ENCODE measurements at regions not wholly inside any gene's neighbourhood (a gene's known extent, or its start where the extent isn't known, plus 50 kb on each side); places are given as distances from the start of the nearest gene placed in this dataset.

- TF ChIP-seq, protein P1, sequence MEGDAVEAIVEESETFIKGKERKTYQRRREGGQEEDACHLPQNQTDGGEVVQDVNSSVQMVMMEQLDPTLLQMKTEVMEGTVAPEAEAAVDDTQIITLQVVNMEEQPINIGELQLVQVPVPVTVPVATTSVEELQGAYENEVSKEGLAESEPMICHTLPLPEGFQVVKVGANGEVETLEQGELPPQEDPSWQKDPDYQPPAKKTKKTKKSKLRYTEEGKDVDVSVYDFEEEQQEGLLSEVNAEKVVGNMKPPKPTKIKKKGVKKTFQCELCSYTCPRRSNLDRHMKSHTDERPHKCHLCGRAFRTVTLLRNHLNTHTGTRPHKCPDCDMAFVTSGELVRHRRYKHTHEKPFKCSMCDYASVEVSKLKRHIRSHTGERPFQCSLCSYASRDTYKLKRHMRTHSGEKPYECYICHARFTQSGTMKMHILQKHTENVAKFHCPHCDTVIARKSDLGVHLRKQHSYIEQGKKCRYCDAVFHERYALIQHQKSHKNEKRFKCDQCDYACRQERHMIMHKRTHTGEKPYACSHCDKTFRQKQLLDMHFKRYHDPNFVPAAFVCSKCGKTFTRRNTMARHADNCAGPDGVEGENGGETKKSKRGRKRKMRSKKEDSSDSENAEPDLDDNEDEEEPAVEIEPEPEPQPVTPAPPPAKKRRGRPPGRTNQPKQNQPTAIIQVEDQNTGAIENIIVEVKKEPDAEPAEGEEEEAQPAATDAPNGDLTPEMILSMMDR (IDR thresholded peaks at IDR 0.05; ENCODE audit: low read depth, low read length, missing input control): no peak
- TF ChIP-seq YY1 (IDR thresholded peaks at IDR 0.05) (no peak), HNF4G (IDR thresholded peaks at IDR 0.05) (no peak), EGR1 (IDR thresholded peaks at IDR 0.05; ENCODE audit: low read depth in 2 of 2) (no peak), JUND (IDR thresholded peaks at IDR 0.05) (no peak), FOXA2 (IDR thresholded peaks at IDR 0.05) (no peak), HNF4A (conservative IDR thresholded peaks at IDR 0.05) (no peak), NR2F2 (IDR thresholded peaks at IDR 0.05) (no peak), MAX (IDR thresholded peaks at IDR 0.05) (no peak), FOXA1 (IDR thresholded peaks at IDR 0.05) (no peak), ATF3 (IDR thresholded peaks at IDR 0.05) (no peak), SP1 (IDR thresholded peaks at IDR 0.05) (no peak), RAD21 (IDR thresholded peaks at IDR 0.05) (no peak), RXRA (IDR thresholded peaks at IDR 0.05) (no peak), REST (IDR thresholded peaks at IDR 0.05) (no peak), TAF1 (conservative IDR thresholded peaks at IDR 0.05) (no peak), GABPA (IDR thresholded peaks at IDR 0.05 in 1 of 2, conservative IDR thresholded peaks at IDR 0.05 in 1 of 2) (no peak)
- Histone ChIP-seq H3K4me3 (ENCODE audit: low read depth in 1 of 3, low read length in 3 of 3) (no peak overlapping the region), H3K36me3 (ENCODE audit: control insufficient read depth in 4 of 4, insufficient read depth in 3 of 4, low read depth in 1 of 4, low read length in 3 of 4) (no peaks in the 10 kb centered on the region), H3K4me1 (ENCODE audit: control insufficient read depth in 4 of 4, insufficient read depth in 4 of 4, low read length in 3 of 4) (no peaks in the 10 kb centered on the region), H3K9me3 (ENCODE audit: control insufficient read depth in 4 of 4, low read length in 3 of 4) (no peaks in the 10 kb centered on the region), H3K9ac (ENCODE audit: low read depth in 1 of 2, low read length in 2 of 2) (no peak overlapping the region), H3K27ac (ENCODE audit: low read depth in 1 of 2, low read length in 2 of 2) (no peak overlapping the region), H3K27me3 (ENCODE audit: control insufficient read depth in 4 of 4, insufficient read depth in 4 of 4, low read length in 3 of 4) (peaks cover 0 to 3% (median 0%) of the 10 kb centered on the region in 4 donors)
- WGBS: 89% methylated on average over 3 of the region's 3 CpGs
- DNase-seq (ENCODE audit: low spot score): no peak
Measured at GRCh38 chr9:1530696-1531095, 480.5 kb downstream of the DMRT2 start.

GRCh38 chr9:1531424-1531823 is 481.3 kb downstream of the DMRT2 start:
- DNase-seq (ENCODE audit: low spot score): no peak
- no peaks in the 10 kb centered on the region for H3K36me3 ChIP-seq (ENCODE audit: control insufficient read depth in 4 of 4, insufficient read depth in 3 of 4, low read depth in 1 of 4, low read length in 3 of 4)
- H3K9me3 ChIP-seq (ENCODE audit: control insufficient read depth in 4 of 4, low read length in 3 of 4): no peaks in the 10 kb centered on the region
- 23% methylated on average over 1 of the region's 1 CpG for WGBS
- H3K4me3 ChIP-seq (ENCODE audit: low read depth in 1 of 3, low read length in 3 of 3): no peak overlapping the region
- no peaks in the 10 kb centered on the region for H3K4me1 ChIP-seq (ENCODE audit: control insufficient read depth in 4 of 4, insufficient read depth in 4 of 4, low read length in 3 of 4)
- H3K9ac ChIP-seq (ENCODE audit: low read depth in 1 of 2, low read length in 2 of 2): no peak overlapping the region
- H3K27me3 ChIP-seq (ENCODE audit: control insufficient read depth in 4 of 4, insufficient read depth in 4 of 4, low read length in 3 of 4): peaks cover 0 to 3% (median 0%) of the 10 kb centered on the region in 4 donors
- no peak overlapping the region for H3K27ac ChIP-seq (ENCODE audit: low read depth in 1 of 2, low read length in 2 of 2)
- TF ChIP-seq HNF4A (conservative IDR thresholded peaks at IDR 0.05) (no peak), RAD21 (IDR thresholded peaks at IDR 0.05) (no peak), EGR1 (IDR thresholded peaks at IDR 0.05; ENCODE audit: low read depth in 2 of 2) (no peak), YY1 (IDR thresholded peaks at IDR 0.05) (no peak), JUND (IDR thresholded peaks at IDR 0.05) (no peak), REST (IDR thresholded peaks at IDR 0.05) (no peak), ZBTB33 (IDR thresholded peaks at IDR 0.05) (no peak), ATF3 (IDR thresholded peaks at IDR 0.05) (no peak), SP1 (IDR thresholded peaks at IDR 0.05) (no peak), TAF1 (conservative IDR thresholded peaks at IDR 0.05) (no peak), RXRA (IDR thresholded peaks at IDR 0.05) (no peak), GABPA (IDR thresholded peaks at IDR 0.05 in 1 of 2, conservative IDR thresholded peaks at IDR 0.05 in 1 of 2) (no peak)

All from liver (tissue), 8 donors.